ENCODE measurements at regions not wholly inside any gene's neighbourhood (a gene's known extent, or its start where the extent isn't known, plus 50 kb on each side); places are given as distances from the start of the nearest gene placed in this dataset.

DNA sequence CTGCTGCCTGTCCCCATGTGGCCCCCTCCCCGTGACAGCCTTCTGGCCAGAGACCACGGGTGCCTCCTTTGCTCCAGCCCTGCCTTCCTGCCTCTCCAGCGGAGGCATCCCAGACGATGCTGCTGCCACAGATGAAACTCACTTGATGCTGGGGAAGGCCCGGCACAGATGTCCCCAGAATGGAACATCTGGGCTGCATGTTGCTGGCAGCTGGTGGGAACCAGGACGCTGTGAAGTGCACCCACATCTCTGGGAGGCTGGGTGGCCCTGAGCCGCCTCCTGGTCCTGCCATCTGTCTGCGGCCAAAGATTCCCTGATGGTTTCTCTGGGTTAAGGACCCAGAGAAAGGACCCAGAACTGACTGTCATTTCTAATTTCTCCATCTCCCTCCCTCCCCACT is 51.9 kb upstream of the PTPRS start:
- no peak for DNase-seq

DNA sequence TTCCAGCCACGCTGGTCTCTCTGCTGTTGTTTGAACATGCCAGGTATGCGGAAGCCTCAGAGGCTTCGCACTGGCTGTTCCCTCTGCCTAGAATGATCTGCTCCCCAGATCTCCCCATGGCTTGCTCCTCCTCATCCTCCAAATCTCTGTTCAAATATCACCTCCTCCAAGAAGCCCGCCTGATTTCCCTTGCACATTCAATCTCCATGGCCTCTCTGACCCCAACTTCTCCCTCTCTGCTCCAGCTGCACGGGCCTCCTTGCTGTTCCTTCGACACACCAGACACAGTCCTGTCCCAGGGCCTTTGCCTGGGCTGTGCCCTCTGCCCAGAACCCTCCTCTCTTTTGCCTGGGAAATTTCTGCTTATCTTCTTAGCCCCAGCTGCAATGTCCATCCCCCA is 52.5 kb upstream of the PTPRS start:
- DNase-seq = no peak

DNA sequence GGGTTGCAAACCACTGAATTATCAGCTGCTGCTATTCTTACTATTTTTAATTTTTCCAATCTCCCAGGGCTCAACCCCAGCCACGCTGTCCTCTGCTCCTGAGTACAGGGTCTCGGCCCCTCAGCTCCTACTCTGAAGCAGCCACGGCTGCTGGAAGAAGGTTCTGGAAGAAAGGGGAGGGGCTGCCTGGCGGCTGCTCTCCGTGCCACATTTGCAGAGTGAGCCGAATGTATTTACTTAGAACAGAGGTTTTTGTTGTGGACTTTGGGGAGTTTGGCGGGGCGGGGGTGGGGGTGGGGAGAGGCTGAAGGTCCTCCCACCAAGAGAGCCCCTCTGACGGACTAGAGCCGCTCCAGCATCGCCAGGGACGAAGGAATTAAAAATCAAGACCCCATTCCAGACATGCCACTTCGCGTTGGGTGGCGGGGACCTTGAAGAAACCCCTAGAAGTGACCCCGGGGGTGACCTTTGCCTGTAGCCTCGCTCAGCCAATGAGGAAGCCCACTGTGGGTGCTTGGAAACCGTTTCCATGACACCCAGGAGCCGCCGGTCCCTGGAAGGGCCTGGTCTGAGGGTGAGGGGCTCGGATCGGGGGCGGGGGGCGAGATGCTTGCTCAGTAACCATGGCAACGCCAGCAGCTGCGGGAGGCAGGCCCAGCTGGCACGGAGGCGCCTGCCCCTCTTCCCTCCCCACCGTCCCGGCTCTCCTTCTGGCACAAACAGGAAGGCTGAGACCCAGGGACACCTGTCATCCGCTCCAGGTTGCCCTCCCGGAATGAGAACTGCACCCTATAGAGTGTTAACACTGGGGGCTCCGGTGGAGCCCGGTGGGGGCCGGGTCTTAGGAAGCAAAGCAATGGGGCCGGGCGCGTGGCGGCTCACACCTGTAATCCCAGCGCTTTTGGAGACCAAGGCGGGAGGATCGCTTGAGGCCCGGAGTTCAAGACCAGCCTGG is 54.2 kb upstream of the PTPRS start:
- no peak for DNase-seq

DNA sequence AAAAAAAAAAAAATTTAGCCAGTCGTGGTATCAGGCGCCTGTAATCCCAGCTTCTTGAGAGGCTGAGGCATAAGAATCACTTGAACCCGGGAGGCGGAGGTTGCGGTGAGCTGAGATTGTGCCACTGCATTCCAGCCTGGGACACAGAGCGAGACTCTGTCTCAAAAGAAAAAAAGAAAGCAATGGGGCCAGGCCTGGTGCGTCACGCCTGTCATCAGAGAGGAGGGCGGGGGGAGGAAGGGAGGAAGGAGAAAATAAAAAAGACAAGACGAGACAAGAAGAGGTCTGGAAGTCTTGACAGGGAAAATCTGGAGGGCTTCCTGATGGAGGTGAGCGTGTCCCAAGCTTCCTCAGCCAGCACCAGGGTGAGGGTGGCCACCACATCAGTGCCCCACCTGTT is 54.9 kb upstream of the PTPRS start:
- DNase-seq = no peak

DNA sequence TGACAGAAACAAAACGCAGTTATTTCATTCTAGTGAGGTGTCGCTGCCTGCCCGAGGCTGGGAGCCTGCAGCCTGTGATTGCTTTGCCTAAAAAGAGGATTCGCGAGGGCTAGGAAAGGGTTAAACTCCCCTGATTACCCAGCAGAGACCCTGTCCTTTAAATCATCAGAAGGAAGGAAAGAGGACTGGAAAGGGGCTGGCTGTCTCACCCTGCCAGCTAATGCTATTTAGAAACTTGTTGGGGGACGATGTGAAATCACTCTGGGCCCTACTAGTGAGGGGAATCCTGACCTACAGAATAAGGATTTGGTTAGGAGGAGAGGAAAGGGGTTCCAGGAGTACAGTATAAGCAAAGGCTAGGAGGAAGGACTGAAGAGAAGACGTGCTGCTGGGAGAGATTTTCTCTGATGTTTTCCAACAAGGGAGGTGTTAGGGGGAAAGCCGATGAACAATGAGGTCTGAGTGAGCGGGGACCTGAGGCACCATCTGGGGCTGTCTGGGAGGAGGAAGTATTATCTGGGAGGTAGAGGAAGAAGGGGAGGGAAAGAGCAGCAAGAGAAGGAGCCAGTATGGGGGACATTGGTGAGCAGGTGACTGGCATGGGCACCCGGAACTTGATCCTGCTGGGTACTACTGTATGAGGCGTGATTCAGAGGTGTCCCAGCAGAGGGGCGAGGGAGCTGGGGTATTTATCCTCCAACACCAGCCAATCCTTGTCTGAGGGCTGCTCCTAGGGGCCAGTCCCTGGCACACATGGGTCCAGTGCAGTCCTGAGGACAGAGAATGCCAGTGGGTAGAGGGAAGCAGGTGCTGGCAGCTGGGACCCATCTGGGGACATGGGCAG is 55.7 kb upstream of the PTPRS start:
- DNase-seq = no peak

DNA sequence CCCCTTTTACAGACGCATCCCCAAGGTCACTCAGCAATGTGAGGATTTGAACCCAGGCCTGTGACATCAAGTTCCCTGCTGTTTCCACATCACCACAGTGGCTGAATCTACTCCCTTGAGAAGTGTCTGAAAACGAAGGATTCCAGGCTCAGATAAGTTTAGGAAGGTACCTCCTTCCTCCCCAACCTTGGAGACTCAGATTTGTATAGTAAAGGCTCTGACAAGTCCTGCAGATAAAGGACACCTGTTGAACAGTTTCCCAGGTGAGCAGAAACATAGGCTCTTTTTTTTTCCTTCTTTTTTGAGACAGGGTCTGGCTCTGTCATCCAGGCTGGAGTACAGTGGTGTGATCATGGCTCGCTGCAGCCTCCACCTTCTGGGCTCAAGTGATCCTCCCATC is 56.4 kb upstream of the PTPRS start:
- no peak for DNase-seq

DNA sequence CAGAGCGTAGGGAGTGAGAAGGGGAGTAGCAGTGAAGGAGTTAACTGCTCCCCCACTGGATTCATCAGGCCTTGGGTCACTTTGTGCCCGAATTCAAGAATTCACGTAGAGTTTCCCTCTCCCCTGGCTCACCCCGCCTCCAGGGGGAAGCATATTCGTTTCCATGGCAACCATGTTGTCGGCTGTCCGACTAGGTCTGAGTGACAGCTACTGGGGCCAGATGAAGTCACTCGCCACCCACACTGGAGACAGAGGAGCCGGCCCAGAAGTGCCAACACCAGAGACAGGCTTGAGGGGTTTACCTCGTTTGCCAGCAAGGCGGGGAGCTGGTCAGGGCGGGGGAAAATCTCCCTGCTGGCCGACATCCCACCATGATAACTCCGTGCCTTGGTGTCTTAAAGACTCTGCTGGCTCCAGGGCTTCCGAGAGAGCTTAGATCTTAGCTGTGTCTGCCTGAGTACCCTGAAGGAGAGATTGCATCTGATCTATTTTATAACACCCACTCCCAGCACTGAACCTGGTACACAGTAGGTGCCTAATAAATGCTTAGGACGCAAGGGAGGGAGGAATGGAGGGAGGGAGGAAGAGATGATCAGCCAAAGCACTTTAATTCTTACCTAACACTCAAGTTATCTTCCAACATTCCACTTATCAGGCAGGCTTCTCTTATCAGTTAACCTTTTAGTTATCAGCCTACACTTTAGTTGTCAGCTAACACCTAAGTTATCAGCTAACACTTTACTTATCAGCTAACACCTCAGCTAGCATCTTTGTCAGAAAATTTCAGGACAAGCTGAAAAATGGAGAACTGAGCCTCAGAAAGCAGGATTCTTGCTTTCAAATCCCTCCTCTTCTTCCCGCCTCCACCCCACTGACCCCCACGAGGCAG is 57.2 kb upstream of the ZNRF4 start:
- DNase-seq = no peak

DNA sequence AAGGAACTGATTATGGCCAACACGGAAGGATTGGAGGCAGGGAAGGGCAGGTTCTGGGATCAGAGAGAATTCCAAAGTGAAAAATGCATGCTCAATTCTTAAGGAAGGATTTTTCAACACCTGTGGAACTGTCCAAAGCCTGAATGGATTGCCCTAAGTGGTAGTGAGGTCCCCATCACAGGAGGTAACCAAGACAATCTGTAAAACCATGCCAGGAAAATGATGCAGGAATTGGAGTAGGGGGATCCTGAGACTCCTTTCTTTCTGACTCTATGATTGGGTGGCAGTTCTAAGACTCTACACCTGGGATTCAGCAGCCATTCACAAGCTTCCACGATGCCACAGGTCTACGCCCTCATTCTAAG is 56.5 kb upstream of the ZNRF4 start:
- no peak for DNase-seq

DNA sequence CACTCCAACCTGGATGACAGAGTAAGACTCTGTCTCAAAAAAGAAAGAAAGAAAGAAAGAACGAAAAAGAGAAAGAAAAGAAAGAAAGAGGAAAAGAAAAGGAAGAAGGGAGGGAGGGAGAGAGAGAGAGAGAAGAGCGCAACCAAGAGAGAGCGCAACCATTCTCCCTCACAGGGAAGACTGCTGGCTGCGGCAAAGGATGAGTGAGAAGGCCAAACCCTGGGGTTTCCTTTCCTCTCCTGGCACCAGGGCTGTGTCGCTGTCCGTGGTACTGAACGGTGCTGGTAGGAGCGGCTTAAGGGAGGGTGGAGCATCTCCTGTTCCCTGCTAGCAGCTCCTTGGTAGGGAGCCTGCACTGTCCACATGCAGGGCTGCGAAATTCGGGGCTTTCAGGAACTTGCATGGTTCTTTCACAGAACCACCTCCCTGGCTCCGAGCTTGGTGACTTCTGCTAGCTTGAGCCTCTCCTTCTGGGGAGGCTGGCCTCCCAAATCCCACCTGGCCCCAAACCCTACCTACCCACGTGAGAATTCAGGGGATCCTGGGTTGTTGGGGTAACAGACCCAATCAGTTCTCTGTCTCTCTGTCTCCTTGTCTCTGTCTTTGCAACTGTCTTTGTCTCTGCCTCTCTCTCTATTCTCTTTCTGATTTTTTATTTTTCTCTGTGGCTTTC is 51.1 kb upstream of the ZNRF4 start:
- DNase-seq = peak; percentile 17
